Tibial nerve (tissue), 4 donors: ENCODE measurements at regions not wholly inside any gene's neighbourhood (a gene's known extent, or its start where the extent isn't known, plus 50 kb on each side); places are given as distances from the start of the nearest gene placed in this dataset. TPM values are rescaled to one million over a fixed set of nuclear protein-coding genes. Genes with fewer than 3 reads are reported as not detected.
"Not testable (repeated sequence)": the region's sequence is repeated elsewhere in the genome, so short reads cannot be mapped to it uniquely, and the experiment has no call there.

Experiments used
- DNase-seq, 2 donors: peaks; one replicate each; pipeline ENCODE4 v3.0.0-alpha.2; 2019; ENCODE audit warnings: low spot score in 2 of 2
- H3K27ac ChIP-seq, 4 donors: fragments of 200-600 bp; sonication (generic) in 3 of 4; one replicate each; pipeline ENCODE4 v1.5.1; 2017 to 2019; ENCODE audit warnings: mild to moderate bottlenecking in 1 of 4
- H3K27me3 ChIP-seq, 2 donors: fragments of 200-600 bp; sonication (generic) in 1 of 2; one replicate each; pipeline versions ENCODE4 v1.5.1 to v1.6.0; 2017 to 2019
- H3K36me3 ChIP-seq, 3 donors: fragments of 200-600 bp; sonication (generic); one replicate each; pipeline ENCODE4 v1.5.1; 2018 to 2019
- H3K4me1 ChIP-seq, 4 donors: fragments of 200-600 bp; sonication (generic) in 3 of 4; one replicate each; pipeline ENCODE4 v1.5.1; 2017 to 2019
- H3K4me3 ChIP-seq, 4 donors: fragments of 200-600 bp; sonication (generic) in 3 of 4; one replicate each; pipeline ENCODE4 v1.5.1; 2017 to 2019; ENCODE audit warnings: mild to moderate bottlenecking in 1 of 4, moderate library complexity in 1 of 4
- H3K9me3 ChIP-seq, 4 donors: fragments of 200-600 bp; sonication (generic) in 3 of 4; one replicate each; pipeline ENCODE4 v1.5.1; 2017 to 2019
- EP300 ChIP-seq, 2 donors: sonication (generic); formaldehyde crosslinking; IDR thresholded peaks; one replicate each; pipeline ENCODE4 v1.6.1; 2017; ENCODE audit warnings: antibody characterized with exemption in 2 of 2, mild to moderate bottlenecking in 1 of 2
- POLR2A ChIP-seq, 2 donors: fragments of 450-650 bp; IDR thresholded peaks; one replicate each; pipeline ENCODE4 v1.6.1; 2017; ENCODE audit warnings: antibody characterized with exemption in 2 of 2, mild to moderate bottlenecking in 2 of 2, moderate library complexity in 2 of 2
- WGBS, 2 donors: methylation state at CpG; one replicate each; pipeline ENCODE4 v1.1.5; 2018; 5-methylcytosine and 5-hydroxymethylcytosine counted together
- small RNA-seq: library from RNA; depleted of rRNA; stranded (forward); fragments of <200 nt; gene quantifications from one replicate; pipeline ENCODE3, GENCODE V24; 2016
- TF ChIP-seq, protein P1 (sequence below), 5 experiments: fragments of 200-600 bp in 3 of 5; fragments of 450-650 bp in 2 of 5; sonication (generic) in 3 of 5; IDR thresholded peaks; one replicate each; pipeline ENCODE4 v1.5.1; 2016 to 2019; ENCODE audit warnings: antibody characterized with exemption in 5 of 5, mild to moderate bottlenecking in 3 of 5, moderate library complexity in 2 of 5

DNA sequence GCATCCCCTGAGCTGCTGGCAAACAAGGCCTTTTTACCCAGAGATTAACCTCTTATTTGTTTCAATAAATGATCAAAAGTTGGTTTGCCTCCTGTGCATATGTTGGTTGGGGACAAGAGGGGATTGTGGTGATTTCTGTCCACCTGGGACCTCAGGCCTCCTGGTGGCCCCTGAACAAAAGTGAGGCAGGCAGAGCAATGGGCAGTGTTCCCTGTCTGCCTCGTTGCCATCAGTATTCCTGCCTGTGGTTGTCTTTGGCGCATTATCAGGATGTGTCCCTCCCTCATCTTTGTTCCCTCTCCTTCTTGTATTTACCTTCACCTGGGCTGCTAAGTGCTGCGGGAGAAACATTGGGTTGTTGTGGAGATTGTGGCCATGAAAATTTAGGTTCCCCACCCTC, 65.3 kb upstream of the DRD5 start:
- TF ChIP-seq EP300 (IDR thresholded peaks at IDR 0.05): no peak
- no peak for TF ChIP-seq POLR2A (IDR thresholded peaks at IDR 0.05)
- TF ChIP-seq, protein P1, sequence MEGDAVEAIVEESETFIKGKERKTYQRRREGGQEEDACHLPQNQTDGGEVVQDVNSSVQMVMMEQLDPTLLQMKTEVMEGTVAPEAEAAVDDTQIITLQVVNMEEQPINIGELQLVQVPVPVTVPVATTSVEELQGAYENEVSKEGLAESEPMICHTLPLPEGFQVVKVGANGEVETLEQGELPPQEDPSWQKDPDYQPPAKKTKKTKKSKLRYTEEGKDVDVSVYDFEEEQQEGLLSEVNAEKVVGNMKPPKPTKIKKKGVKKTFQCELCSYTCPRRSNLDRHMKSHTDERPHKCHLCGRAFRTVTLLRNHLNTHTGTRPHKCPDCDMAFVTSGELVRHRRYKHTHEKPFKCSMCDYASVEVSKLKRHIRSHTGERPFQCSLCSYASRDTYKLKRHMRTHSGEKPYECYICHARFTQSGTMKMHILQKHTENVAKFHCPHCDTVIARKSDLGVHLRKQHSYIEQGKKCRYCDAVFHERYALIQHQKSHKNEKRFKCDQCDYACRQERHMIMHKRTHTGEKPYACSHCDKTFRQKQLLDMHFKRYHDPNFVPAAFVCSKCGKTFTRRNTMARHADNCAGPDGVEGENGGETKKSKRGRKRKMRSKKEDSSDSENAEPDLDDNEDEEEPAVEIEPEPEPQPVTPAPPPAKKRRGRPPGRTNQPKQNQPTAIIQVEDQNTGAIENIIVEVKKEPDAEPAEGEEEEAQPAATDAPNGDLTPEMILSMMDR (IDR thresholded peaks at IDR 0.05): no peak
- Histone ChIP-seq H3K36me3 (no peaks in the 10 kb centered on the region), H3K27ac (no peak overlapping the region), H3K4me1 (no peaks in the 10 kb centered on the region), H3K4me3 (no peak overlapping the region), H3K27me3 (no peaks in the 10 kb centered on the region), H3K9me3 (no peaks in the 10 kb centered on the region)
- no peak for DNase-seq
- WGBS, 2 donors: 48 to 60% methylated on average over 3 of the region's 3 CpGs

DNA sequence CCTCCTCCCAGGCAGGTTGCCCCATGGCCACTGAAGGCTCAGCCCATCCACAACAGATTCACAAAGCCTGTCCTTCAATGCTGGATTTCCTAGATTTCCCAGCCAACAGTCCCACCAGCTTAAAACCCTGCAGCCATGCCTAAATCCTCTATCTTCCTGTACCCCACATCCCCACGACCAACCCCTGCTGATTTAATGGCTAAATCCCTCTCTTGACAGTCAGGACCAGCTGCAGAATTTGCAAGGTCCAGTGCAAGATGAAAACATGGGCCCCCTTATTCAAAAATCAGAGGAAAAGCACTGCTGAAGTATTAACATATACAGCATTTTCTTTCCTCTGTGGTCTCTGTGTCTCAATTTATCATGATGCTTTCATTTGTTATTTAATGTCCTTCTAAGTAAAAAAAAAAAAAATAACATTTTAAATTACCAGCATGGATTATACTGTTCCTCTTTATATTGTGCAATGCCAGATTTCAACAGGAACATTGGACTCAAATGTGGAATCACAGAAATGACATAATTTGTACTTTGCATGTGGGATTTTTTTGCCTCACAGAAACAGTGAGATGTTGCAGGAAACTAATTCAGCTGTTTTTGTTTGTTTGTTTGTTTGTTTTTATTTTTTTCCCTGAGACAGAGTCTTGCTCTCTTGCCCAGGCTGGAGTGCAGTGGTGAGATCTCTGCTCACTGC, 63.0 kb upstream of the DRD5 start:
- not testable (repeated sequence) for H3K4me1 ChIP-seq, H3K36me3 ChIP-seq, DNase-seq, H3K27ac ChIP-seq, H3K9me3 ChIP-seq, H3K27me3 ChIP-seq, H3K4me3 ChIP-seq
- 16 to 27% methylated on average over 1 of the region's 1 CpG for WGBS, 2 donors

DNA sequence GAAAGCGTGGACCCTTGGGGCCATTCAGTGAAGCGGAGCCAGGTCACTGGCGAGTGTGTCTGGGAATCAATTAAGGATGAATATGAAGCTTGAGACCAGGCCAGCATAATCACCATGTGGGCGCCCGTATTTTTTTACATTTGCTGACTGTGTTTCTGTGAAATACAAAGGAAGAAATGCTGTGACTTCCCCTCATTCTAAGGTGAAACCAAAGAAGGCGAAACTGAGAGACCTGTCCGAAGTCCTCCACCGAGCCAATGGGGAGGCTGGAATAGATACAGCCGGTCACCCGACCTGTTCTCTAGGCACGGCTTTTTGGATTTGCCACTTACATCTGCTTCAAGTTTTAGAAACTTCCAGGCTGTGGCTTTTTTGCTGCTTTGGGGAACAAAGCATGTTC, 59.3 kb upstream of the DRD5 start:
- not testable (repeated sequence) for H3K27ac ChIP-seq, DNase-seq
- 72 to 80% methylated on average over 11 of the region's 11 CpGs for WGBS, 2 donors

More for the DNA sequence above, 59.3 kb upstream of the DRD5 start:
- not testable (repeated sequence) for H3K9me3 ChIP-seq, H3K36me3 ChIP-seq, H3K4me1 ChIP-seq, H3K27me3 ChIP-seq, H3K4me3 ChIP-seq

Small RNAs in the stretch of these regions (small RNA-seq; reads per million reads assigned to genes)
- gene MIR548I2: not detected
- not detected for gene RF00017
- gene SNRPCP13: not detected
